ENCODE measurements at regions not wholly inside any gene's neighbourhood (a gene's known extent, or its start where the extent isn't known, plus 50 kb on each side); places are given as distances from the start of the nearest gene placed in this dataset.

DNA sequence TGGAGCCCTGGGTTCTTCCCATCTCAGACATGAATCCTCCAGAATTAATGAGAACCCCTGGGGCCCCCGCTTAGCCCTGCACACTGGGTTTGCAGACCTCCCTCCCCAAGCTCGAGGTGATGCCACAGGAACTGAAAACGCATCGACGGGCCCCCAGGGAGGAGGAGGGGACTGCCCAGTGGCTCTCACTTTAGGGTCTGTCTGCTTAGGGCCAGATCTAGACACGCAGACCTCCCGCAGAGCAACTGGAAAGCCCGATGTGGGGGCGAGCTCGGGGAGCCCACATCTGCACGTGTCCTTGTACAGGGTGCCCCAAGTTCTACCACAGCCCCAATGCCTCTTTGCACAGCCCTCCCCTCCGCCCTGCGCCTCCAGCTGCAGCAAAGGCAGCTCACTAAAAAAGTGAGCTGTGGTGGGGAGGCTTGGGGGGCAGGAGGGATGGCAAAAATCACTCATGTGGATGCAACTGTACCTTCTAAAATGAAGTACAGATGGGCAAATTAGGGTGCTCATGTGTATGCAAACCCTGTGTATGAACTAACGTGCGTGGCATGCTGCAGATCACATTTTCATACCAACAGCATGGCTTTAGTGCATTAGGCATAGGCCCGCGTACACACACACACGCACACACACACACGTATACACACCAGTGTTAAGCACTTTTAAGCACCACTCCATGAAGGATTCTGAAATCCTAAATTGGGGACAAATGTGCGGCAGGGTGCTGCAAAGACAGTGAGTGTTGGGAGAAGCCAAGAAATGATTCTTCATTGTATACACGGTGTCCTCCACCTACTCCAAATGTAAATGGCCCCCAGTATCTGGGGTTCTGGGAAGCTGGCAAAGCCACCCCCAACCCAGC lies 99.9 kb upstream of the MAP1LC3B2 start:
- TF ChIP-seq, protein P1, sequence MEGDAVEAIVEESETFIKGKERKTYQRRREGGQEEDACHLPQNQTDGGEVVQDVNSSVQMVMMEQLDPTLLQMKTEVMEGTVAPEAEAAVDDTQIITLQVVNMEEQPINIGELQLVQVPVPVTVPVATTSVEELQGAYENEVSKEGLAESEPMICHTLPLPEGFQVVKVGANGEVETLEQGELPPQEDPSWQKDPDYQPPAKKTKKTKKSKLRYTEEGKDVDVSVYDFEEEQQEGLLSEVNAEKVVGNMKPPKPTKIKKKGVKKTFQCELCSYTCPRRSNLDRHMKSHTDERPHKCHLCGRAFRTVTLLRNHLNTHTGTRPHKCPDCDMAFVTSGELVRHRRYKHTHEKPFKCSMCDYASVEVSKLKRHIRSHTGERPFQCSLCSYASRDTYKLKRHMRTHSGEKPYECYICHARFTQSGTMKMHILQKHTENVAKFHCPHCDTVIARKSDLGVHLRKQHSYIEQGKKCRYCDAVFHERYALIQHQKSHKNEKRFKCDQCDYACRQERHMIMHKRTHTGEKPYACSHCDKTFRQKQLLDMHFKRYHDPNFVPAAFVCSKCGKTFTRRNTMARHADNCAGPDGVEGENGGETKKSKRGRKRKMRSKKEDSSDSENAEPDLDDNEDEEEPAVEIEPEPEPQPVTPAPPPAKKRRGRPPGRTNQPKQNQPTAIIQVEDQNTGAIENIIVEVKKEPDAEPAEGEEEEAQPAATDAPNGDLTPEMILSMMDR (IDR thresholded peaks at IDR 0.05; ENCODE audit: low read depth, low read length), result no peak
- TF ChIP-seq MYC (IDR thresholded peaks at IDR 0.05; ENCODE audit: low read depth, low read length) (no peak), POLR2A (IDR thresholded peaks at IDR 0.05; ENCODE audit: extremely low read depth, insufficient read length) (no peak)
